Fibroblast of villous mesenchyme (primary cell): ENCODE measurements at regions not wholly inside any gene's neighbourhood (a gene's known extent, or its start where the extent isn't known, plus 50 kb on each side); places are given as distances from the start of the nearest gene placed in this dataset.

Experiments used
- DNase-seq: peaks from one replicate; pipeline ENCODE4 v3.0.0-alpha.2; 2010; ENCODE audit warnings: low read depth
- H3K4me3 ChIP-seq: 2 replicates; pipeline ENCODE4 v1.5.1; 2011; ENCODE audit warnings: low read depth, mild to moderate bottlenecking, low read length
- CTCF ChIP-seq: IDR thresholded peaks from 2 replicates; pipeline ENCODE4 v1.5.1; 2012; ENCODE audit warnings: low read depth, mild to moderate bottlenecking, low read length; ENCODE audit not compliant: insufficient read depth

DNA sequence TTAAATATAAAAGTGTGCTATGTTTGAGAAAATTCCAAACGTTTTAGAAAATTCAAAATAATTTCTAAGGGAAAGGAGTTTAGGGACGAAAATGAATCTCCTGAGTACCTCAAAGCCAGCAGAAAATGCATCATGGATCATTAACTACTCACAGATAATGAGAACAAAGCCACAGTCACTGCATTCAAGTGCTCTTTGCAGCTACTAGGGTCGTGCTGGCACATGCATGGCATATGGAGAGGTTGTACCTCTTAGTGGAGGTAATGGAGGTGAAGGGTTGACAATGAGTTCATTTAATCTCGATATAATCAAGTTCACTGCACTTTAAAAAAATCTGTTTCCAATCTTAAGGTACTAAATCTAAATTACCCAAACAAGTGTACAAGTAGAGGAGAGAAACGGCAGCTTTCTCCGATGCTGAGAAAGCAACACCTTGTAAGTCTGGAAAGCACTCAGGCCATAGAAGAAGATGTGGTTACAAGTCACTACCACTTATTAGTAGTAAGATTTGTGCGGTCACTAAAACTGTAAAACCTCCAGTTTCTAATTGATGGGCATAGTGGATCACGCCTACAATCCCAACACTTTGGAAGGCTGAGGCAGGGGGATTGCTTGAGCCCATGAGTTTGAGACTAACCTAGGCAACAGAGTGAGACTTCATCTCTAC, 261.1 kb upstream of the ANO3 start:
- TF ChIP-seq CTCF, result no peak
- no peak for DNase-seq
- no peak overlapping the region for H3K4me3 ChIP-seq

GRCh38 chr11:26072614-26073153, 259.2 kb upstream of the ANO3 start:
- DNase-seq, result no peak
- H3K4me3 ChIP-seq, result no peak overlapping the region
- no peak for TF ChIP-seq CTCF

DNA sequence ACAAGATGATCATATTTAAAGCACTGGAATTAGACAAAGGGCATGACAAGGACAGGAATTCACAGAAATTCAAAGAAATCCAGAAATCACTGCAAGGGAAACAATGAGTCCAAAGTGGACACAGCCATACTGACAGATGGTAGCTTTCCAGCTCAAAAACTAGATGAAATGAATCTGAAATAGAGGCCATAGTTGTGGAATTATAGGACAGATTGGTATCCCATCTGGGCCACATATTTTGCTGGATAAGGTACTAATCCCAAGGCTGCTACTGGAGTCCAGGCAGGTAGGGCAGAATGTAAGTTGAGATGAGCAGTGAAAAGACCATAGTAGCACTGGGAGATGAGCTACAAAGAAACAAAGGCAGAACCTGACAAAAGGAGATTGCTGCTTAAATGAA, 258.3 kb upstream of the ANO3 start:
- TF ChIP-seq CTCF, result no peak
- DNase-seq, result no peak
- no peak overlapping the region for H3K4me3 ChIP-seq

GRCh38 chr11:26076233-26076990, 255.5 kb upstream of the ANO3 start:
- H3K4me3 ChIP-seq, result no peak overlapping the region
- no peak for DNase-seq
- TF ChIP-seq CTCF, result no peak

- DNase-seq, result no peak
- no peak for TF ChIP-seq CTCF
- no peak overlapping the region for H3K4me3 ChIP-seq
These were observed 253.6 kb upstream of the ANO3 start for GRCh38 chr11:26078231-26078821.

- DNase-seq, result no peak
- TF ChIP-seq CTCF, result no peak
These were observed 247.6 kb upstream of the ANO3 start for GRCh38 chr11:26084313-26084712.

More at GRCh38 chr11:26084313-26084712, 247.6 kb upstream of the ANO3 start:
- no peak overlapping the region for H3K4me3 ChIP-seq
